Stimulated activated CD4-positive, alpha-beta T cell treated with anti-CD3 and anti-CD28 coated beads, Interleukin-1b, Interleukin-23, amount 100 ng/mL, for 4 hours (primary cell): ENCODE measurements at regions not wholly inside any gene's neighbourhood (a gene's known extent, or its start where the extent isn't known, plus 50 kb on each side); places are given as distances from the start of the nearest gene placed in this dataset.

Experiments
- DNase-seq, 2 donors: peaks; one replicate each; pipeline ENCODE4 v3.0.0-alpha.2; 2020; ENCODE audit warnings: low read depth in 2 of 2

DNA sequence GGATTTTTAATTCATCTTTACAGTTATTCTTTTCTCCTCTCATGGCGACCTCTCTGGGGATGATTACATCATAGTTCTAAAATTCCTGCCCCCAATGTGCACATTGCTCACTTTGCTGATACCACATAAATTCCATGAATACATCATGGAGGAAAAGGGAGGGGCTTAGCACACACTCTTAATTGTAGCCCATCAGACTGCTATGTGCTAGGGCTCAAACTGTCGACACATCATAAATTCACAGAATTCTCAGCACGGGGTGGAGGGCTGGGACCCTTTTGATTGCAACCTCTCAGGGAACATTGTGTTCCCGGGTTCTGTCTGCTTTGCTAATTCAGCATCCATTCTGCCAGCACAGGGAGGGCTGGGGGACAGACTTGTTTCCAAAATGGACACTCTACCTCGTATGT, 592.9 kb downstream of the BCOR start:
- DNase-seq: no peak

DNA sequence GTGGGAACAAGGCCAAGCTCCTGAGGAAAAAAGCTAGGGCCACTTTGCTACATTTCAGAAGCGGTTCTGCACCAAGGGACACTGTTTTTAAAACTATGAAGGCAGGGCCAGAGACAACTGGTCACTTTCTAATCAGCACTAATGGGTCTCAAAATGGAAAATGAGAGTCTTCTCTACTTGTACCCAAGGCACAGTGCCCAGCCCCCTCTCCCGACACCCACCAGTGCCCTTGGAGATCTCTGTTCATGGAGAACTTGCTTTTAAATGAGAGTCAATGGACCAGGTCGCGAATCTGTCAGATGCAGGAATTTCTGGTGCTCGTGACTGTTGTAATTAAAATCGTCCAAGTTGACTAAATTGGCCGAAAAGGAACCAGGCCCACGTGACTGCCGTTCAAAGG, 591.6 kb downstream of the BCOR start:
- DNase-seq: no peak

DNA sequence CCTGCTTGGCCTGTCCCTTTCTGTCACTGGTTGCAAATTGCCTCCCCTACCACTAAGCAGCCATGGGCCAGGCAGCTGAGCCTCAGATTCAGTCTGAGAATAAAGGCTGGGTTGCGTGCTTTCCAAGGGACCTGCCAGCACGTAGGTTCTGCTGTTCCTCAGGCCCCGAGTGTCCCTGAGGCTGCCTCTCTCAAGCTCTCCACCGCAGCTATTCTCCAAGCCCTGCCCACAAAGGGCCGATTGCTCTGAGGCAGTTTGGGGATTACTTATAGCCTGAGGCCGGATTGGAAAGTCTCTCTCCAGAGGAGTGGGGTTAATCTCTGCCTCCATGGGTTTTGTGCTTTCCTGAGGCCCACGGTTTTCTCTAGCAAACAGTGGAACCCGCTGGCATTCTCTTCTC, 590.7 kb downstream of the BCOR start:
- DNase-seq: no peak

DNA sequence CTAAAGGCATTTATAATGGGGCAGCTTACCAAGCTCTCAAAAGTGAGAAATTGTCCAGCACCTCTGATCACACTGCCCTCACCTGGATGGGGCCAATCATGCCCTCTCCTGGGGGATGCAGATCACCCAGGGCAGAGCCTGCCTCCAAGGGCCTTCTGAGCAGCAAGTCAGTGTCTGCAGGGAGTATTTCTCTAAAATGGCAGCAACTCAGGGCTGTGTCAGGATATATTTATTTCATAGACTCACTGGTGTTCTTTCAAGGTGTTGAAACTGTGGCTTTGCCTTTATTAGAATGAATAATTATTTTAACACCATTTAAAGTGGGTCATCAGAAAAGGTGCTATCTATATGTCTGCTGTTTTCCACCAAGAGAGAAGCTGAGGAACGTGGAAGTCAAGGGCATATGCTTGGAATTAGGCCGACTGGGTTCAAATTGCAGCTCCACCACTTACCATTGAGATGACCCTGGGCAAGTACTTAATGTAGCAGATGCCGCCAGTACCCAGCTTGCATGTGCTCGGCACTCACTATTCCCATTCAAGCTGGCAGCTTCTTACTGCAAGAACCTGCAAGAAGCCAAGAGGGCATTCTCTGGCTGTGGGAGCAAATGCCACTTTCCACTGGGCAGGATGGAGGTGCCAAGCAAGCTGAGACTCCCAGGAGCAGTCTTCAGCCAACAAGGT, 590.0 kb downstream of the BCOR start:
- no peak for DNase-seq

DNA sequence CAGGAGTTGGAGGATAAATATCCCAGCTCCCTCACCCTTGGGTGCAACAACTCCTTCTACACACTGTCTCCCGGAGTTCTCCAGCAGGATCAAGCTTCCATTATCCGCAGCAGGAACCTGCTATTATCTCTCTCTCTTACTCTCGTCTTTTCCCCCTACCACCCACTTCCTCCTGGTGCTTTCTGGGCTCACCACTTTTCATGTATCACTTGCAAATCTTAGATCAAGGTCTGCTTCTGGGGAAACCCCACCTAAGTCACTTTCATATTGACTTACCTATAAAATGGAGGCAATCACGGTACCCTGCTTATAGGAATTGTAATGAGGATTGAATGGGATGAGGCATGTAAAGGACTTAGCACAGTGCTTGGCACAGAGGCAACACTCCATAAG, 589.5 kb downstream of the BCOR start:
- DNase-seq: peak in 1 of 2 donors; percentile 5

DNA sequence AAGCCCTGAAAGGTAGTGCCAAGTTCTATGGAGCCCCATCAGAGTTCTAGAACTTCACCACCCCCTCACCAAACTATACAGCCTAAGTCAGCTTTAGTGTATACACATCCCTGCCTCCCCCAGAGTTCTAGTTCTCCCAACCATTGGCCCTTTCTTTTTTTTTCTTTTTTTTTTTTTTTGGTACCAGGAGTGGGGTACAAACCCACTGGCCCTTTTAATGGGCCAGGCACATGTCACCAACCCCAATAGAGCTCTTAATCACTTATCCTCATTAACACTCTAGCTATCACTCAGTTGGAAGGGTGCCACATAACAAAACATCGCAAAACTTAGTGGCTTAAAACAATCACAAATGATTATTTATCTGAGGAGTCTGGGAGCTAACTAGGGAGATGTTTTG, 588.6 kb downstream of the BCOR start:
- DNase-seq: no peak

DNA sequence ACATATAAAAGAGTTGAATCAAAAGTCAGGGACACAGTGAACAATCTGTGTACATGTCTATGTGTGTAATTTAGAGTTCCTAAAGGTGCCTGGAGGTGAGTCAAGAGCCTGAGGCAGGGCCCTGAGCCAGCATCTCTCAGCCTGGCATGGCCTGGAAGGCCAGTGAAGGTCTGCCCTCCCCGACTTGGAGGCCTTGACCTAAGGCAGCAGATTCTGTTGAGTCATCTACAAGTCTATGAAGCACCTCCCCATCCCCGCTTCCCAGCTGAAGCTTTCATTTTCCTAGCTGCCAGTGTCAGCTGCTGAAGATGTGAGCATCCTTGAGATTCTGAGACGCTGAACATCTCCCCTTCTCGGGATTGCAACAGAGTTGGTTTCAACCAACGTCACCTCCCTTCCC, 583.9 kb downstream of the BCOR start:
- no peak for DNase-seq

DNA sequence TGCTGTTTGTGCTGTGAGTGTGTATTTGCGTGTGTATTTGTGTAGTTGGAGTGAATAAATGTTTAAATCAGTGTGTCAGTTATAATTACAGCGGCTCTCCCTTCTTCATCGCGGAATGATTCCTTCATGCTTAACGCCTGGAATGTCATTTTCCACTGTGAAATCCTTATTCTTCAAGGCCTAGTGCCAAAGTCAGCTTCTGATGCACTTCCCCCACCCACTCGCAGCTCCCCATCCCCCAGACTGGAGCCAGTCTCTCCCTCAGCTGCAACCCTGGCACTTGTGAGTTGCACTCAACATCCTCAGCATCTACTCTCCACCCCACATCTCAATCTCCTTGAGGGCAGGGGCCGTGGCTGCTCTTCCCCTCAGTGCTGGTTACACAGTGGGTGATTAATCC, 583.0 kb downstream of the BCOR start:
- DNase-seq: no peak

DNA sequence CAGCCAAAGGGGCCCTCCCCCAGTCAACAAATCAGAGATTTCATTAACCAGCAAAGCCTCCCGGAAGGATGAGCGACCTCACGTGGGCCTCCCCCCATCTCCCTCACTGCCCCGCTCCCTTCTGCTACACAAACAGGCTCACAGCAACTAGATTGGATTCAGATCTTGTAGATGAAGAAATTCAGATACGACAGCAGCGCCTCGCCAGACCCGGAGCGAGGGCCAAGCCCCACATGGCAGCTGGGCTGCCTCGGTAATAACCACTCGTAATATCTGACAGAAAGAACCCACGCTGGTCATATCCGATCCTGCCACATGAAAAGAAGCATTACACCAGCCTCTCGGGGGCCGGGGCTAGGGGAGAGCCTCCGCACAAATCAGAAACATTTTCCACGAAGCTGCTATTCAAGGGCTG, 581.3 kb downstream of the BCOR start:
- no peak for DNase-seq

DNA sequence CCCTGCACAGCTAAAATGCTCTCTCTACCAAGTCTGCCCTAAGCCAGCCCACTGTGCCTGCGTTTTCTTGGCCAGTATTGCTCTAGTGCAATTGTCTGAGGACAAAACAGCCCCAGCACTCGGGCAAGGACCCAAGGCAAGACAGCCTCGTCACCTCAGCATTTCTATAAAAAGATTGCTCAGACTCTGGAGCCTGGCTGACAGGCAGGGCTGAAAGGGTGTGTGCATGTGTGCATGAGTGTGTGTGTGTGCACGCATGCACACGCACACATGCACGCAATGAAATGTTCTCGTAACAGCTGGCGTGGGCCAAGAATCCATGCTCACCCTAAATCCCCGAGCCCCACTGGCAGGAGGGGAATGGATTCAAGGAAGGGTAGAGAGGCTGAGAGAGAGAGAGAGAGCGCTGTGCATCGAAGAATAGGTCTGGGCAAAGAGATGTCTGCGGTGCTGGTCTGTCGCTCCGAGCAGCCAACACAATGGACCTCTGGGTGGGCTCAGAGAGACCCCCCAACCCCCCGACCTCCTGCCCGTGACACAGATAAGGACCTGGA, 579.2 kb downstream of the BCOR start:
- DNase-seq: no peak

DNA sequence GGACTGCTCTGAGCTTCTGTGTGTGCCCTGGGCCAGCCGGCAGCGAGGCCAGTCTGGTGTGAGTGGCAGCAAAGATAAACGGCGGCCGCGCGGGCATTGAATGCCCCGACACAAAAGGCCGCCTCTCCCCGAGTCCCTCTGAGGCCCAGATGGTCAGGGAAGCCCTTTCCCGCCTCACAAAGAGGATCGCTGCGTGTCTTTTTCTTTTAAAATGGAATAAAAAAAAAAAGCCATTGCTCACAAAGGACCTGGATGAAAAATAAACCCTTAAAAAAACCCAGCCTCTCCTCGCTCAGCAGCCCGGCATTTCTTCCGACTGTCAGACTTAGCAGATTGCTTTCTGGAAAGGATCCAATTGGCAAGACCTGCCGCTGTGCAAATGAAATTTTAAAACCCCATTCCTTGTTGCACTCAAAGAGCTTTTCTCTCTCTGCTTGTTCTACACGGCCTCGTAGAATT, 578.7 kb downstream of the BCOR start:
- no peak for DNase-seq

DNA sequence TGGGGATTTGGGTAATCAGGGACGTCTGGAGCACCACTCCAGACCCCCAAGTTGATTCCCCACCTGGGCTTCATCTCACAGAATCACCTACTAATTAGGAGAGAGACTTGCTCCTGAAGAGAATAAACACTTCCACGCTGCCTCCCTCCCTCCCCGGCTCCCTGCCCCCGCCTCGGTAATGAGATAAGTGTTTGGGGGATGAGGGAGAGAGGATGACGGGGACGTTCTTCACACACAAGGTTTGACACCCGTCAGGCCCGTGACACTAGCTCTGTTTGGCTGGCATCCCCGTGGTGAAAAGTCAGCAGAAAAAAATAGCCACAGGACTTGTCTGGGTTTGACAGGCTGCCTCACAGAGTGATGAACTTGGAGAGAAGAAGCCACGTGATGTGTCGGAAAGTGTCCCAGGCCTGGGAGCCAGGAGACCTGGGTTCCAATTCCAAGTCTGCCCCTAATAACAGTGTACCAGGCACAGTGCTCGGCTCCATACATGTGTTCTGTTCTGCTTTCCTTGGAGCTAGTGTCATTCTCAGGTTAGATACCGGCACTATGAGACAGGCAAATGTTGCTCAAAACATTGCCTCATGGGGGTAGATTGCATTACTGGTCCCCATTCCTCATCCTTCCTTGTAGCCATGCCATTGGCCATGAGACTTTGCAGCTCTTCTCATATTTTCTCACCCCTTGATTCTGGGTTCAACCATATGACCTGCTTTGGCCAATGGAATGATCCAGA, 578.0 kb downstream of the BCOR start:
- DNase-seq: no peak

DNA sequence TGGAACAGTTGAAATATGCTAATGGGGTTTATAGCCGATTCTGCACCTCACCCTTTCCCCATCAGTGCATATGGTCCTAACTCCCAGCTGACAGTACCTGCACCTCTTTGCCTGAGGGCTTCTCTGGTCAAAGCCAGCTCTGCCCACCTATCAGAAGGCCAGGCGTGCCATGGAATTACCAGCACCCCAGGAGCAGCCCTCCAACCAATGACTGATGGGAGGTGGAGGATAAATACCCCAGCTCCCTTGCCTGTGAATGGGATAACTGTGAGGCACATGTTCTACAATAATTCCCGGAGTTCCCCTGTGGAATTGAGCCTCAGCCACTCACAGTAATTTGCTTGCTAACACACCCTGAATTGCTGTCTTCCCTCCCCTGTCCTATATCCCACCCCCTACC, 572.0 kb downstream of the BCOR start:
- no peak for DNase-seq

DNA sequence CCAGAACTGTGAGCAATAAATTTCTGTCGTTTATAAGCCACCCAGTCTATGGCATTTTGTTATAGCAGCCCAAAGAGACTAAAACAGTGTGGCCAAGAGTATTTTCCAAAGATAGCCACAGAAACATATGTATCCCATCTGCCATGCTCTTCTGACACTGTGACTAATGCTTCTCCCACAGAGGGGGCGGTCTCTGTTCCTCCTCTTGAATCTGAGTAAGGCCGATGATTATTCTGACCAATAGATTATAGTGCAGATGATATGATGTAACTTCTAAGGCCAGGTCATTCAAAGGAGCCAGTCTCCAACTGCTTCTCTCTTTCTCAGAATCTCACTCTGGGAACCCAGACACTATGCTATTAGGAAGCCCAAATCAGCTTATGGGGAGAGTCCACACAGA, 570.7 kb downstream of the BCOR start:
- no peak for DNase-seq

DNA sequence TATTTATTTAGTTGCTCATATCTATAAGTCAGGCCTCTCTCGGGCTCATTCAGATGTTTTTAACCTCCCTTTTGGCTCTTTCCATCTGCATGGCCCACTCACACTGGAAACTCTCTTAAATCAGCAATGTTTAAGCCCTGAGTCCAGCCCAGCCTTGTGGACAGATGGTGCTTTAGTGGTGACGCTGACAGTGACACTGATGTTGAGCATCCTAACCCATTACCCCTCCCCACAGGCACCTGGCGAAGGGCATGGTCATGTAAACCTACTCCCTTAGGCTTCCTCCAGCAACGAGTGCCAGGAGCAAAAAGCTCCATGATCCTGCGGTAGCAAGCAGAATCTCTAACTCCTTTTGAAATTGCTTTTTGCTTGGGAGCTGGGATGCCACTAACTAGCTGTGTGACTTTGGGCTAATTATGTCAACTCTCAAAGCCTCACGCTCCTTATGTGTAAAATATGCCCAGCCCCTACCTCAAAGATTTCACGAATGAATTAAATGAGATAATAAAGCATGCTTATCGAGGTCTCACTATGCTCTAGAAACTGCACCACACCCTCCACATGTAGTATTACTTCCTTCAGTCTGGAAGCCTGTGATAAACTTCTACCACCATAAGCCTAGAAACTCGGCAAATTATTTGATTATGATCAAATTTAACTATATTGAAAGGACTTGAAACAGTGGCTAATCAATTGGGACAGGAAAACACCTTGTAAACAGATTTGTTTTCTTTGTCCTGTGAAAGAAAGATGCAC, 569.4 kb downstream of the BCOR start:
- DNase-seq: no peak

DNA sequence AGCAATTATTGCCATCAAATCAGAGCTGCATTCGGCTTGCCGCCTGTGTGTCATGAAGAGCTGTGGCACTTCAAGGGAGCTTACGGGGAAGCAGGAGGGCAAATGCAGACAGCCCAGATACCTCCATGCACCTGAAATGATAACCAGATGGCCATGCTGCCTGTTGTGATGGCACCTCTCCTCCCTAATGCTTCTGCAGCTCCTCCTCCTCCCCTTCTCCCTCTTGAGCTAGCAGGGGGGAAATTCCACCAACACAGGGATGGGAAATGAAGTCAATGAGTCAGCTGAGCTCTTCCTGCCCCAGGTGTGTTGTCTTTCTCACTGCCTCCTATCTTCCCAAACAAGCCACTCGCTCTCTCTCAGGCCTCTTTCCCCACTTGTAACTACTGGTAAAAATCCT, 565.0 kb downstream of the BCOR start:
- DNase-seq: no peak

DNA sequence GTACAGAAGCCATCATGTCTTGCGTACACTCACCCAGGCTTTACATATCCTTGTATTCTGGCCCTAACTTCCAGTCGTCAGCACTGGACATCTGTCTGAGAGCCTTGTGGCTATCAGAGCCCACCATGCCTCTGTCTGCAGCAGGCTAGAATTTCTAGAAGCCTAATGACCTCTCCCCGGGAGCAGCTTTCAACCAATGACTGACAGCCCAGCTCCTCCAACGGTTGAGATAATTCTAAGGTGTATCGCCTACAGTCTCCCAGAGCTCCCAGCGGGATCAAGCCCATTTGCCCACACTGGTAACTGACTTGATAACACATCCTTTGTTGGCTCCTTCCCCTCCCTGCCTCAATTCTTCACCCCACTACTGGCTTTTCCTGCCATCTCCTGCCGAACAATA, 562.8 kb downstream of the BCOR start:
- DNase-seq: no peak

DNA sequence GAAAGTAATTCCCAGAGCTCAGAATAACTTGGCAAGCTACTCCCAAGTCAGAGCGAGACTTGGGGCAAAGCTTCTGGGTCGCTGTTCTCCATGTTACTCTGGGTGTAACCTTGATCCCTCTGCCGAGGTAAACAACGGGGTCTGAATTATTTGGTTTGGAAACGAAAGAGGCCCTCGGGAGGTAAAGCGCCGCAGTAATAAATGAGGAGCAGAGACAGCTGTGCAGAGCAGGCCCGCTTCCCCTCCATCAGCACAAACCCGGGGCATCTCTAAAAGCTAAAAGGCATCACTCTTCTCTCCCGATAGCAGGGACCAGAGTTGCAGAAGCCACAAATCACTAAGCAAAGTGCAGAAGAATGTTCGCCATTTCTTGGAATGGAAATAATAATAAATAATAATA, 561.5 kb downstream of the BCOR start:
- DNase-seq: no peak

DNA sequence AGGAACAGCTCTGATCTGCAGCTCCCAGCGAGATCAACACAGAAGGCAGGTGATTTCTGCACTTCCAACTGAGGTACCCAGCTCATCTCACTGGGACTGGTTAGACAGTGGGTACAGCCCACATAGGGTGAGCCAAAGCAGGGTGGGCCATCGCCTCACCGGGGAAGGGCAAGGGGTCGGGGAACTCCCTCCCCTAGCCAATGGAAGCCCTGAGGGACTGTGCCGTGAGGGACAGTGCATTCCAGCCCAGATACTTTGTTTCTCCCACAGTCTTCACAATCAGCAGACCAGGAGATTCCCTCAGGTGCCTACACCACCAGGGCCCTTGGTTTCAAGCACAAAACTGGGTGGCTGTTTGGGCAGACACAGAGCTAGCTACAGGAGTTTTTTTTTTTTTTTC, 555.9 kb downstream of the BCOR start:
- DNase-seq: no peak

DNA sequence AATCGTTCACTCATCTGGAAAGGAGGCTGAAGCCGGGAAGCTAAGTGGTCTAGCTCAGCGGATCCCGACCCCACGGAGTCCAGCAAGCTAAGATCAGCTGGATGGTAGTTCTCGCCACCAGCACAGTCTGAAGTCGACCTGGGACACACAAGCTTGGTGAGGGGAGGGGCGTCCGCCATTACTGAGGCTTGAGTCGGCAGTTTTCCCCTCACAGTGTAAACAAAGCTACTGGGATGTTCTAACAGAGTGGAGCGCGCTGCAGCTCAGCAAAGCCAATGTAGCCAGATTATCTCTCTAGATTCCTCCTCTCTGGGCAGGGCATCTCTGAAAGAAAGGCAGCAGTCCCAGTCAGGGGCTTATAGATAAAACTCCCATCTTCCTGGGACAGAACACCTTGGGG, 555.4 kb downstream of the BCOR start:
- no peak for DNase-seq

DNA sequence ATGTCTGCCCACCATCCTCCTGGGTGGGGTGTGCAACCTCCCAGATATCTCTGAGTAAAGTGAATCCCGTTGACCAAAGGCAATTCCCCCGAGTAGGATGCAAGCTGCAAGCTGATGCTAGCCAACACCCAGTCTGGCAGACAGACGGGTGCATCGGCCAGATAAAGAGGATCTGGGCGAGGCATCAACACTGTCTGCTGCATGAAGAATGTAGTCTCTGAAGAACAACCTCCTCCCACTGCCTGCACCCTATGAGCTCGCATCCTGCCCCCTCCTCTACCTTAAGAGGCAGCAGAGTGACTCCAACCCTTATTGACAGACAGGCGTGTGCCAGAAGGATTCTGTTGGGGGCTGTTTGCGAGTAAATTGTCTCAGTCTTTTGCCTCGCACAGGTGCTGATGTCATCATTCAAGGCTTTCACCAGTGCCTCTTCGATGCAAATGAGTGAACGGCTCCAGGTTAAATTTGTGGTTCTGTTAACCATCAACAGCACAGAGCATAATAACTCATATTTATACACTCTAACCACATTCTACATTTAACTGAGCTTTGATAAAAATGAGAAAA, 546.9 kb downstream of the BCOR start:
- DNase-seq: no peak

DNA sequence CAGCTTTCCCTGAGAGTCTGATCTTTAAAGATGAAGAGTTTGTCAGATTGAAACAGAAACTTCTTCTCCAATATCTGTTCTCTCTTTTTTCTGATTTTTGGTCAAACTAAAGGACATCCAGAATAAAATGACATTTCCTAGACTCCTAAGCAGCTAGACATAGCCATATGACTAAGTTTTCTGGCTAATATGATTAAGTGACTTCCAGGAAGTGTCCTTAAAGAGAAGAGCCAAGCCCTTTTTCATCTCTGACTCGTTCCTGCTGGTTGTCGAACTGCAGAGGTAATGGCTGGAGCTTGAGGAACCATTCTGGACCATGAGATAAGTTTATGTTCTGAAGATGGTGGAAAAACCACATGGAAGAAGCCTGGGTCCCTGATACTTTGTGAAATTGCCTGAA, 546.0 kb downstream of the BCOR start:
- DNase-seq: no peak
